Liver (tissue), 3 donors: ENCODE measurements at regions not wholly inside any gene's neighbourhood (a gene's known extent, or its start where the extent isn't known, plus 50 kb on each side); places are given as distances from the start of the nearest gene placed in this dataset.

Source experiments
- ATF3 ChIP-seq: IDR thresholded peaks from 2 replicates; pipeline ENCODE4 v1.6.1; 2016; ENCODE audit warnings: antibody characterized with exemption
- CTCF ChIP-seq: fragments of 150-350 bp; IDR thresholded peaks from 2 replicates; pipeline ENCODE4 v1.5.1; 2017; ENCODE audit warnings: improper control_type of control experiment, low read depth, low read length; ENCODE audit not compliant: missing input control
- FOXA2 ChIP-seq: IDR thresholded peaks from 2 replicates; pipeline ENCODE4 v1.6.1; 2016; ENCODE audit warnings: antibody characterized with exemption
- GABPA ChIP-seq, 2 donors: IDR thresholded peaks in 1 of 2; conservative IDR thresholded peaks in 1 of 2; 2 replicates each; pipeline ENCODE4 v1.6.1; 2016; ENCODE audit warnings: antibody characterized with exemption in 2 of 2, mild to moderate bottlenecking in 1 of 2, moderate library complexity in 1 of 2
- RAD21 ChIP-seq, 2 donors: IDR thresholded peaks; 2 replicates each; pipeline ENCODE4 v1.6.1; 2016; ENCODE audit warnings: antibody characterized with exemption in 2 of 2, mild to moderate bottlenecking in 2 of 2
- TAF1 ChIP-seq: conservative IDR thresholded peaks from 2 replicates; pipeline ENCODE4 v1.6.1; 2016; ENCODE audit warnings: antibody characterized with exemption, mild to moderate bottlenecking
- YY1 ChIP-seq: IDR thresholded peaks from 2 replicates; pipeline ENCODE4 v1.6.1; 2016; ENCODE audit warnings: antibody characterized with exemption, mild to moderate bottlenecking
- donor health status: healthy.
- donor health status: healthy.

GRCh38 chr10:94180576-94180975 lies 182.2 kb downstream of the NOC3L start:
- TF ChIP-seq CTCF (no peak), YY1 (no peak), RAD21 (IDR thresholded peaks at IDR 0.05) (no peak), FOXA2 (no peak), TAF1 (no peak), GABPA (IDR thresholded peaks at IDR 0.05 in 1 of 2, conservative IDR thresholded peaks at IDR 0.05 in 1 of 2) (no peak), ATF3 (no peak)
